Activated CD8-positive, alpha-beta memory T cell treated with anti-CD3 and anti-CD28 coated beads for 48 hours (primary cell): ENCODE measurements at regions not wholly inside any gene's neighbourhood (a gene's known extent, or its start where the extent isn't known, plus 50 kb on each side); places are given as distances from the start of the nearest gene placed in this dataset.

Experiments
- DNase-seq, 3 experiments: peaks; one replicate each; pipeline ENCODE4 v3.0.0-alpha.2; 2020; ENCODE audit warnings: low read depth in 2 of 3, low spot score in 2 of 3

GRCh38 chr16:73383195-73383987, 335.5 kb upstream of the ZFHX3 start:
- DNase-seq, result no peak

GRCh38 chr16:73378471-73378870, 330.5 kb upstream of the ZFHX3 start:
- no peak for DNase-seq

- DNase-seq, result no peak
These were observed 323.8 kb upstream of the ZFHX3 start for GRCh38 chr16:73371584-73372319.

- DNase-seq, result no peak
These were observed 321.9 kb upstream of the ZFHX3 start for GRCh38 chr16:73369851-73370250.

GRCh38 chr16:73368715-73369114, 320.8 kb upstream of the ZFHX3 start:
- no peak for DNase-seq

GRCh38 chr16:73365016-73365551, 317.2 kb upstream of the ZFHX3 start:
- DNase-seq, result no peak

- no peak for DNase-seq
These were observed 316.5 kb upstream of the ZFHX3 start for GRCh38 chr16:73364413-73364812.

GRCh38 chr16:73361061-73361460, 313.1 kb upstream of the ZFHX3 start:
- DNase-seq, result no peak

GRCh38 chr16:73356401-73357079, 308.6 kb upstream of the ZFHX3 start:
- DNase-seq, result no peak

GRCh38 chr16:73355981-73356380, 308.1 kb upstream of the ZFHX3 start:
- DNase-seq, result no peak

- DNase-seq, result no peak
These were observed 306.5 kb upstream of the ZFHX3 start for GRCh38 chr16:73354434-73354833.

- no peak for DNase-seq
These were observed 303.0 kb upstream of the ZFHX3 start for GRCh38 chr16:73350707-73351452.

- DNase-seq, result no peak
These were observed 299.8 kb upstream of the ZFHX3 start for GRCh38 chr16:73347500-73348375.

GRCh38 chr16:73339821-73340220, 291.9 kb upstream of the ZFHX3 start:
- DNase-seq, result no peak

- no peak for DNase-seq
These were observed 289.7 kb upstream of the ZFHX3 start for GRCh38 chr16:73337373-73338296.

- DNase-seq, result no peak
These were observed 281.7 kb upstream of the ZFHX3 start for GRCh38 chr16:73329358-73330286.

- no peak for DNase-seq
These were observed 279.0 kb upstream of the ZFHX3 start for GRCh38 chr16:73326770-73327470.
